ENCODE measurements at regions not wholly inside any gene's neighbourhood (a gene's known extent, or its start where the extent isn't known, plus 50 kb on each side); places are given as distances from the start of the nearest gene placed in this dataset.

DNA sequence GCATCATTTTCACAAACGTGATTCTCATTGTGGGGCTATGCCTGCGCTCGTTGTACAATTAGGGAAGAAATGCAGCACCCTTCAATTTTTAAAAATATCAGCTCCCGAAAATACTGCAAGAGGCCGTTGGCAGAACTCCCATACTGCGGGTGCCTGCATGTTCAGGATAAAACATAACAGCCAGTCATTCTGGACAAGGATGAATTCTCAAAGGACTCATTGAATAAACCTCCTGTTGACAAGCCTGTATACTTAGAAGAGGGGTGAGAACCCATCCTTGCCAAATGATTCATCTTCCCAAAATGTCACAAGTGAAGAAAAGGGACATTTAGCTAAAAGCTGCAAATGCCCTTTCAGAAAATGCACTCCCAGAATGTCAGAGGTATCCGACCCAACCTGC, 141.9 kb downstream of the CSNK2A3 start:
- TF ChIP-seq, protein P1, sequence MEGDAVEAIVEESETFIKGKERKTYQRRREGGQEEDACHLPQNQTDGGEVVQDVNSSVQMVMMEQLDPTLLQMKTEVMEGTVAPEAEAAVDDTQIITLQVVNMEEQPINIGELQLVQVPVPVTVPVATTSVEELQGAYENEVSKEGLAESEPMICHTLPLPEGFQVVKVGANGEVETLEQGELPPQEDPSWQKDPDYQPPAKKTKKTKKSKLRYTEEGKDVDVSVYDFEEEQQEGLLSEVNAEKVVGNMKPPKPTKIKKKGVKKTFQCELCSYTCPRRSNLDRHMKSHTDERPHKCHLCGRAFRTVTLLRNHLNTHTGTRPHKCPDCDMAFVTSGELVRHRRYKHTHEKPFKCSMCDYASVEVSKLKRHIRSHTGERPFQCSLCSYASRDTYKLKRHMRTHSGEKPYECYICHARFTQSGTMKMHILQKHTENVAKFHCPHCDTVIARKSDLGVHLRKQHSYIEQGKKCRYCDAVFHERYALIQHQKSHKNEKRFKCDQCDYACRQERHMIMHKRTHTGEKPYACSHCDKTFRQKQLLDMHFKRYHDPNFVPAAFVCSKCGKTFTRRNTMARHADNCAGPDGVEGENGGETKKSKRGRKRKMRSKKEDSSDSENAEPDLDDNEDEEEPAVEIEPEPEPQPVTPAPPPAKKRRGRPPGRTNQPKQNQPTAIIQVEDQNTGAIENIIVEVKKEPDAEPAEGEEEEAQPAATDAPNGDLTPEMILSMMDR (IDR thresholded peaks at IDR 0.05; ENCODE audit: borderline replicate concordance, extremely low read depth, low read length, poor library complexity, severe bottlenecking): no peak
- no peak for TF ChIP-seq EZH2 (IDR thresholded peaks at IDR 0.05; ENCODE audit: borderline replicate concordance, low read depth, low read length, severe bottlenecking)

Data from DND-41 (cell line).